NCI-H2081 (cell line): ENCODE measurements at regions not wholly inside any gene's neighbourhood (a gene's known extent, or its start where the extent isn't known, plus 50 kb on each side); places are given as distances from the start of the nearest gene placed in this dataset.
"Not testable (repeated sequence)": the region's sequence is repeated elsewhere in the genome, so short reads cannot be mapped to it uniquely, and the experiment has no call there.

Source experiments
- DNase-seq, 2 experiments: peaks; one replicate each; lab custom pipeline; 2025; lab: John Stamatoyannopoulos, UW

DNA sequence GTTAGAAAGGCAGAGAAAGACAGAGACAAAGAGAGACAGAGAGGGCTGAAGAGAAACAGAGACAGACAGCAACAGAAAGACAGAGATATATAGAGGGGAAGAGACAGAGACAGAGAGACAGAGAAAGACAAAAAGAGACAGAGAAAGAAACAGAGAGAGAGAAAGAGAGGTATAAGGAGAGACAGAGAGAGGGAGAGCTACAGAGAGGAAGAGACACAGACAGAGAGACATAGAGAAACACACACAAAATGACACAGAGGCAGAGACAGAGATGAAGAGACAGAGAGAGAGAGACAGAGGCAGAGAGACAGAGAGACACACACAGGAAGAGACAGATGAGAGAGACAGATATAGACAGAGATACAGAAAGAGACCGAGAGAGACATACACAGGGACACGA is 168.6 kb downstream of the TMEM121 start:
- DNase-seq: no peak

- DNase-seq: not testable (repeated sequence)
Measured at GRCh38 chr14:105696388-105696787, 170.0 kb downstream of the TMEM121 start.

GRCh38 chr14:105697414-105697813 is 171.0 kb downstream of the TMEM121 start:
- DNase-seq: not testable (repeated sequence)

- not testable (repeated sequence) for DNase-seq
Measured at GRCh38 chr14:105697955-105698354, 171.6 kb downstream of the TMEM121 start.

DNA sequence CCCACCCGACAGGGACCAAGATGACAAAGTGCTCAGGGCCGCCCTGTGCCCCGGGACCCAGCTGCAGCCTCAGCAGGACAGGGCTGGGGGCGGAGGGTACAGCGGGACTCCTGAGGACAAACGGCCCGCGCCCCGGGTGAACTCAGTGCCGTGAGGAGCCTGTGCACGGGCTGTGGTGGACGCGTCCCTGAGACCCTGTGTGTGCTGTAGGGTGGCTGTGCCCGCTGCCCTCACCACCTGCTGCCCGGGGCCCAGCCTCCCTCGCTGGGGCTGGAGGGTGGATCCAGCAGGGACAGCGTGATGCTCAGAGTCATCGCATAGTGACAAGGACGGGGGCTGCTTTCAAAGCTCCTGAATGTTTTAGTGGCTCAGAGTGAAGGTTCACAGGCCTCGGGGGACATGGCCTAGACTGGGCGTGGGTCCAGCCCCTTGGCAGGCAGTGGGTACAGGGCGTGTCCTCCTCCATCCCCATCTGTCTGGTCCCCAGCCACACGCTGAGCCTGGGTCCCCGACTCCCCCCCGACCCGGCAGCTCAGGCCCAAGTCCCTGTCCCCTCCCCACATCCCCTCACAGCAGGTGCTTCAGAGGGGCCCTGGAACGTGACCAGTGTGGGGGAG is 172.7 kb downstream of the TMEM121 start:
- not testable (repeated sequence) for DNase-seq

GRCh38 chr14:105699706-105700105 is 173.3 kb downstream of the TMEM121 start:
- not testable (repeated sequence) for DNase-seq

- not testable (repeated sequence) for DNase-seq
Measured at GRCh38 chr14:105700146-105700545, 173.8 kb downstream of the TMEM121 start.

DNA sequence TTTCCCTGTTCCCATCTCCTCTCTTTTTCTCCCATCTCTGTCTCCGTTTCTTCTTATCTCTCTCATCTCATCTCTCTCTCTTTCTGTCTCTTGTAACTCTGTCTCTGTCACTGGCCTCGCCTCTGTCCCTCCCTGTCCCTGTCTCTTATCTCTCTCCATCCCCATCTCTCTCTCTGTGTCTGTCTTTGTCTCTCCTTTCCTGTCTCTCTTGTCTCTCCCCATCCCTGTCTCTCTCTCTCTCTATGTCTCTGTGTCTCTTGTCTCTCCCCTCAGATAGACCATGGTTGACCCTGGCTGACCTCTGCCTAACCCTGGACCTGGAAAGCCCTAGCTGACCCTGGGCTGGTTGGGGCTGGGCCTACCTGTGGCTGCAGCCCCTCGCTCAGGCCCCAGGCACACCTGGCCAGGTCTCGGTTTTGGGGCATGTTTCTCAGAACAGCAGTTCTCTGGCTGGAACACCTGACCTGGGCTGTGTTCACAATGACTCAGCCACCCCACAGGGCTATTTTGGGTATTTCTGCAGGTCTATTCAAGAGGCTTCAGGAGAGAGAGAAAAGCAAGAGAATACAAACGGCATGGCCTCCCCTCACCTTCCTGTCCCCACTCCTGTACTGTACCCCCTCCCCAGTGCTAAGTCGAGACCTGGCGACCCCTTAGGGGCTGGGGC is 174.4 kb downstream of the TMEM121 start:
- DNase-seq: no peak

DNA sequence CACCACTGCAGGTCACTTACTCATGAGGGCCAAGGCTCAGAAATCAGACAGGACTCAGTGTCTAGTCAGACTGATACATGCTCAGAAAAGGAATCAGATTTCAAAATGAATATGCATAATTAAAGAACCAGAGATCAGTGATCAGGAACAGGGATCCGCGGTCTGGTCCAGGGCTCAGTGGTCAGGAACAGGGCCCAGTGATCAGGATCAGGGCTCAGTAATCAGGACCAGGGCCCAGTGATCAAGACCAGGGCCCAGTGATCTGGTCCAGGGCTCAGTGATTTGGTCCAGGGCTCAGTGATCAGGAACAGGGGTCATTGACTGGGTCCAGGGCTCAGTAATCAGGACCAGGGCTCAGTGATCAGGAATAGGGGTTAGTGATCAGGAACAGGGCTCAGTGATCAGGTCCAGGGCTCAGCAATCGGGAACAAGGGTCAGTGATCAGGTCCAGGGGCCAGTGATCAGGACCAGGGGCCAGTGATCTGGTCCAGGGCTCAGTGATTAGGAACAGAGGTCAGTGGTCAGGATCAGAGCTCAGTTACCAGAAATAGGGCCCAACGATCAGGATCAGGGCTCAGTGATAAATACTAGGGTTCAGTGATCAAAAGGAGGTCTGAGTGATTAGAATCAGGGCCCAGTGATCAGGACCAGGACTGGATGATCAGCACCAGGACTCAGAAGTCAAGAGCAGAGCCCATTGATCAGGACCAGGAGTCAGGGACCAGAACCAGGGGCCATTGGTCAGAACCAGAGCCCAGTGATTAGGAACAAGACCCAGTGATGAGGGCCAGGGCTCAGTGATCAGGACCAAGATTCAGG is 175.3 kb downstream of the TMEM121 start:
- DNase-seq: no peak

GRCh38 chr14:105702275-105702817 is 176.0 kb downstream of the TMEM121 start:
- no peak for DNase-seq

- DNase-seq: not testable (repeated sequence)
Measured at GRCh38 chr14:105703044-105703665, 176.8 kb downstream of the TMEM121 start.

DNA sequence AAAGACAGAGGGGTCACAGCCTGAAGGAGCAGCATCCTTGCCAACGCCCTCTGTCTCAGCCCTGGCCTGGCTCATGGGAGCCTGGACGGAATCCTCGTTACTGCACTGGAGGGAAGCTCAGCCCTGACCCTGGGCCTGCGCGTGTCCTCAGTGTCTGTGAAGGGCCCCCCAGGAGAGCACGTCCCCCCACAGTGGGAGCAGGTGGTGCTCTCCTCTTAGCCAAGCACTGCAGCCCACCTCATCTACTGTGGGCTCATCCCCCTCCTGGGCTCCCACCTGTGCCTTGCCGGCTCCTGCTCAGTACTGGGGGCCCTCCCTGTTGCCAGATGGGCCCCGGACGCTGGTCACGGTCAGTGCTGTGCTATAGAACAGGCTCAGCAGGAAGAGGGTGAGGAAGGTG is 177.7 kb downstream of the TMEM121 start:
- DNase-seq: not testable (repeated sequence)

DNA sequence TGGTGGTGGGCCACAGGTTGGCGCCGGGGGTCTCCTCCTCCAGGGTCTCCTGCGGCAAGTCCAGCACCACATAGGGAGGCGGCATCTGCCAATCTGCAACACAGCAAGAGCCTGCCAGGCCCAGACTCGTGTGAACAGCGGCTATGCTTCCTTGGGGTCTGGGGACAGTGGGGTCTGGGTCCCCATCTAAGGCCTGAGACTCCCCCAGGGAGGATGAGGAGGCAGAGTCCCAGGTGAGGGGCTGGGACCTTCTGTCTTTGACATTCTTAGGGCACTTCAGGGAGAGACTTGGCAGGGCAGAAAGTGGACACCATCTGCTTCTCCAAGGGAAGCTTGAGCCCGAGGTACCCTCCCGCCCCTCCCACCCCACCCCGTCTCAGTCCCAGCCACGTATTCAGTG is 178.1 kb downstream of the TMEM121 start:
- not testable (repeated sequence) for DNase-seq

DNA sequence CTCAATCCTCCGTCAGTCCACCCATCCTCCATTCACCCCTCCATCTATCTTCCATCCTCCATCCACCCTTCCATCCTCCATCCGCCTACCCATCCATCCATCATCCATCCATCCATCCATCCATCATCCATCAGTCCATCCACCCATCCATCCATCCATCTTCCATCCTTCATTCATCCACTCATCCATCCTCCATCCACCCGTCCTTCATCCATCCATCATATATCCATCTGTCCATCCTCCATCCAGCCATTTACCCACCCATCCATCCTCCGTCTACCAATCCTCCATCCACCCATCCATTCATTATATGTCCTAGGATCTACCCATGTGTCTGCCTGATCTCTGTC is 179.1 kb downstream of the TMEM121 start:
- DNase-seq: not testable (repeated sequence)

DNA sequence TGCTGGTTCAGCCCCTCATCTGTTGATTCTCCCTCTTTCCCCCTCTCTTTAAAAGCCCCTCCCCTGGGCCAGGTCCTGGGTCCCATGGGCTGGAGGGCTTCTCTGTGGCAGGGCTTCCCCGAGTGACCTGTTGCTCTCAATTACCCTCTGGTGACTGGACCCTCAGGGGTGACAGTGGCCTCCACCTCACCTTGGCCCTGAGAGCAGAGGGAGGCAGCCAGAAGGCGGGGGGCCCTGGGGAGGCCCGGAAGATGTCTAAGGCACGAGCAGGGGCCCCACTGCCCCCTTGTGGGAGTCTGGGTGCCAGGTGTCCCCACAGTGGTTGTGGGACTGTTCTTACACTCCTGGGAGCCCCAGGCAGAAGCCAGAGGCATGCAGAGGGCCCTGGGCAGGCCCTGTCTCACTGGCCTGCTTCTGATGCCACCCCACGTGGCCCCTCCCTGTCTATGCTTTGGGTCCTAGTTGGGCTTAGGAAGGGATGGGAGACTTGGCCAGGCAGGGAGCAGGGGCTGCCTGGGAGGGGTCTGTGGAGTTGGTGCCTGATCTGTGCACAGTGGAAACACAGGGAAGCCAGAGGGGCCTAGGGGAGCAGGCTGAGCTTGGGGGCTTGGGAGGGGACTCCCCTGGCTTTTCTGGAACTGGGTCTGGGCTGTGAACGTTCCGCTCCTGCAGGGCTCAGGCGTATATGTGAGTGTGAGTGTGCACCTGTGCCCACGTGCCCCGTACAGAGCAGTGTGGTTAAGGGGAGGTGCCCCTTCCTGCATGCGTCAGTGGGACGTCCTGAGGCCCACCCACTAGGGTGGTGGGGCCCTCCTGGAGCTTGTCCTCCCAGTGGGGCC is 179.7 kb downstream of the TMEM121 start:
- DNase-seq: not testable (repeated sequence)

GRCh38 chr14:105706701-105707019 is 180.3 kb downstream of the TMEM121 start:
- not testable (repeated sequence) for DNase-seq

DNA sequence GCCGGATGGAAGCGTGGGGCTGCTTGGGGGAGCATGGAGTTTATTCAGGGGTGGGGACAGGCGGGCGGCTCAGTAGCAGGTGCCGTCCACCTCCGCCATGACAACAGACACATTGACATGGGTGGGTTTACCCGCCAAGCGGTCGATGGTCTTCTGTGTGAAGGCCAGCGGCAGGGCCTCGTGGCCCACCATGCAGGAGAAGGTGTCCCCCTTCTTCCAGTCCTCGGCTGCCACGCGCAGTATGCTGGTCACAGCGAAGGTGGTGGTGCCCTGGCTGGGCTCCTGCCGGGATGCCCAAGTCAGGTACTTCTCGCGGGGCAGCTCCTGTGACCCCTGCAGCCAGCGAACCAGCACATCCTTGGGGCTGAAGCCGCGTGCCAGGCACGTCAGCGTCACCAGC is 180.7 kb downstream of the TMEM121 start:
- not testable (repeated sequence) for DNase-seq

GRCh38 chr14:105707723-105708151 is 181.4 kb downstream of the TMEM121 start:
- DNase-seq: not testable (repeated sequence)

- DNase-seq: not testable (repeated sequence)
Measured at GRCh38 chr14:105708251-105709134, 182.1 kb downstream of the TMEM121 start.
